H1 (cell line): ENCODE measurements at regions not wholly inside any gene's neighbourhood (a gene's known extent, or its start where the extent isn't known, plus 50 kb on each side); places are given as distances from the start of the nearest gene placed in this dataset.

Experiments used
- CTCF ChIA-PET: fragments of 300-600 bp; sonication (Branson Sonifier 250); formaldehyde crosslinking; loops from one replicate; lab custom pipeline; 2021; ENCODE audit not compliant: partially characterized antibody; lab: Charles Lee
- POLR2A ChIA-PET: fragments of 300-600 bp; sonication (Branson Sonifier 250); formaldehyde crosslinking; loops from one replicate; lab custom pipeline; 2021; ENCODE audit warnings: inconsistent platforms; ENCODE audit not compliant: partially characterized antibody; lab: Charles Lee
- DNase-seq, 2 experiments: peaks; one replicate each; pipeline versions ENCODE4 v3.0.0 to v3.0.0-alpha.2; 2010 to 2022; ENCODE audit warnings: low spot score in 2 of 2, low read depth in 1 of 2, mixed read lengths in 1 of 2
- FAIRE-seq: peaks from 2 replicates; lab custom pipeline; 2011; peaks lifted over from hg19 to GRCh38; lab: Jason Lieb, UNC
- H2AFZ ChIP-seq: 2 replicates; pipeline ENCODE4 v1.8.1; 2012; ENCODE audit warnings: low read length, inconsistent platforms
- H2AK5ac ChIP-seq: 2 replicates; pipeline ENCODE4 v1.6.1; 2013; ENCODE audit warnings: low read depth, low read length
- H2BK120ac ChIP-seq: replicated peaks from 2 replicates; pipeline ENCODE3; 2013; ENCODE audit warnings: low read depth, low read length, inconsistent platforms
- H2BK12ac ChIP-seq: 2 replicates; pipeline ENCODE4 v1.6.1; 2013; ENCODE audit warnings: low read depth, low read length
- H2BK15ac ChIP-seq: 2 replicates; pipeline ENCODE4 v1.6.1; 2013; ENCODE audit warnings: low read length
- H2BK20ac ChIP-seq: 2 replicates; pipeline ENCODE4 v1.6.1; 2013; ENCODE audit warnings: low read length
- H2BK5ac ChIP-seq: 2 replicates; pipeline ENCODE4 v1.6.1; 2013; ENCODE audit warnings: low read depth, low read length
- H3K14ac ChIP-seq: 2 replicates; pipeline ENCODE4 v1.6.1; 2013; ENCODE audit warnings: inconsistent platforms; ENCODE audit not compliant: insufficient read length
- H3K18ac ChIP-seq: 2 replicates; pipeline ENCODE4 v1.6.1; 2013; ENCODE audit warnings: low read length; ENCODE audit errors: extremely low read depth
- H3K23ac ChIP-seq: 2 replicates; pipeline ENCODE4 v1.6.1; 2013; ENCODE audit warnings: inconsistent platforms; ENCODE audit not compliant: insufficient read length
- H3K23me2 ChIP-seq: 2 replicates; pipeline ENCODE4 v1.6.1; 2013; ENCODE audit warnings: low read depth, low read length
- H3K27ac ChIP-seq: 2 replicates; pipeline ENCODE4 v1.6.1; 2011; ENCODE audit warnings: low read depth, low read length, inconsistent platforms
- H3K27me3 ChIP-seq, 4 experiments: replicated peaks in 1 of 4; 1 replicate in 1 of 4; 2 replicates in 3 of 4; pipeline versions ENCODE4 v1.6.1 to v1.8.1; 2011 to 2013; ENCODE audit warnings: low read length in 3 of 4, mild to moderate bottlenecking in 3 of 4, inconsistent platforms in 2 of 4, mixed read lengths in 2 of 4, moderate library complexity in 1 of 4; ENCODE audit not compliant: control insufficient read depth in 3 of 4, insufficient read depth in 3 of 4; ENCODE audit errors: extremely low read depth in 1 of 4
- H3K36me3 ChIP-seq, 4 experiments: 2 replicates each; pipeline versions ENCODE4 v1.6.1 to v1.8.1; 2011 to 2013; ENCODE audit warnings: mild to moderate bottlenecking in 4 of 4, low read length in 3 of 4, moderate library complexity in 2 of 4, control low read depth in 1 of 4, inconsistent platforms in 1 of 4; ENCODE audit not compliant: insufficient read depth in 4 of 4, control insufficient read depth in 2 of 4
- H3K4ac ChIP-seq: replicated peaks from 2 replicates; pipeline ENCODE3; 2013; ENCODE audit warnings: low read length, low read depth, mixed read lengths, inconsistent platforms; ENCODE audit not compliant: insufficient read length
- H3K4me1 ChIP-seq, 4 experiments: replicated peaks in 1 of 4; 1 replicate in 1 of 4; 2 replicates in 3 of 4; pipeline versions ENCODE4 v1.6.1 to v1.8.1; 2011 to 2013; ENCODE audit warnings: low read length in 3 of 4, inconsistent platforms in 2 of 4, mixed read lengths in 1 of 4; ENCODE audit not compliant: insufficient read depth in 4 of 4, control insufficient read depth in 3 of 4
- H3K4me2 ChIP-seq, 2 experiments: 2 replicates each; pipeline versions ENCODE4 v1.6.1 to v1.8.1; 2011 to 2013; ENCODE audit warnings: low read depth in 2 of 2, low read length in 2 of 2, control low read depth in 1 of 2, inconsistent platforms in 1 of 2, mild to moderate bottlenecking in 1 of 2; ENCODE audit not compliant: insufficient read depth in 1 of 2
- H3K4me3 ChIP-seq, 4 experiments: fragments of 200-600, 300-600 bp in 1 of 4; sonication (generic), shearing (Covaris generic), sonication (Bioruptor Twin) in 1 of 4; 2 replicates each; pipeline versions ENCODE4 v1.5.1 to v1.8.1; 2011 to 2016; ENCODE audit warnings: low read length in 4 of 4, low read depth in 3 of 4, control low read depth in 2 of 4, inconsistent platforms in 2 of 4, mild to moderate bottlenecking in 2 of 4, mixed read lengths in 1 of 4, moderate library complexity in 1 of 4; ENCODE audit not compliant: insufficient read depth in 2 of 4; ENCODE audit errors: extremely low read depth in 1 of 4
- H3K56ac ChIP-seq: replicated peaks from 2 replicates; pipeline ENCODE3; 2013; ENCODE audit warnings: low read depth, mild to moderate bottlenecking, mixed read lengths, low read length, inconsistent platforms; ENCODE audit not compliant: insufficient read length
- H3K79me1 ChIP-seq: 2 replicates; pipeline ENCODE4 v1.6.1; 2013; ENCODE audit warnings: low read depth, low read length, control low read depth
- H3K79me2 ChIP-seq, 2 experiments: 2 replicates each; pipeline versions ENCODE4 v1.6.1 to v1.8.1; 2012 to 2013; ENCODE audit warnings: low read length in 2 of 2, mild to moderate bottlenecking in 2 of 2, inconsistent platforms in 1 of 2; ENCODE audit not compliant: insufficient read depth in 2 of 2, control insufficient read depth in 1 of 2
- H3K9ac ChIP-seq, 4 experiments: replicated peaks in 1 of 4; 1 replicate in 1 of 4; 2 replicates in 3 of 4; pipeline versions ENCODE4 v1.6.1 to v1.8.1; 2011 to 2013; ENCODE audit warnings: low read depth in 3 of 4, low read length in 3 of 4, control low read depth in 2 of 4, mild to moderate bottlenecking in 2 of 4, moderate library complexity in 2 of 4, inconsistent platforms in 1 of 4; ENCODE audit errors: extremely low read depth in 1 of 4
- H3K9me3 ChIP-seq, 2 experiments: 2 replicates each; pipeline versions ENCODE4 v1.6.1 to v1.8.1; 2012 to 2013; ENCODE audit warnings: mild to moderate bottlenecking in 2 of 2, moderate library complexity in 2 of 2, control low read depth in 1 of 2, inconsistent platforms in 1 of 2, low read depth in 1 of 2, low read length in 1 of 2, mixed read lengths in 1 of 2; ENCODE audit not compliant: insufficient read depth in 2 of 2
- H4K20me1 ChIP-seq, 2 experiments: replicated peaks in 1 of 2; 2 replicates each; pipeline versions ENCODE3 to v1.8.1; 2011 to 2013; ENCODE audit warnings: inconsistent platforms in 2 of 2, low read length in 2 of 2, mild to moderate bottlenecking in 1 of 2; ENCODE audit not compliant: insufficient read depth in 2 of 2, control insufficient read depth in 1 of 2
- H4K5ac ChIP-seq: 2 replicates; pipeline ENCODE4 v1.6.1; 2013; ENCODE audit warnings: low read length, low read depth, mixed read lengths, inconsistent platforms; ENCODE audit not compliant: insufficient read length
- H4K8ac ChIP-seq: 2 replicates; pipeline ENCODE4 v1.8.0; 2013; ENCODE audit warnings: mild to moderate bottlenecking, moderate library complexity, low read length, inconsistent platforms; ENCODE audit not compliant: insufficient read depth; ENCODE audit errors: extremely low read depth
- H4K91ac ChIP-seq: replicated peaks from 2 replicates; pipeline ENCODE3; 2013; ENCODE audit warnings: low read length, mixed read lengths, inconsistent platforms; ENCODE audit not compliant: insufficient read length
- GABPA ChIP-seq: IDR thresholded peaks from 2 replicates; pipeline ENCODE4 v1.6.1; 2011; ENCODE audit warnings: mild to moderate bottlenecking, low read length, moderate library complexity, borderline replicate concordance; ENCODE audit not compliant: insufficient read depth
- HDAC6 ChIP-seq: IDR thresholded peaks from one replicate; pipeline ENCODE4 v1.7.1; 2012; ENCODE audit warnings: low read depth, mild to moderate bottlenecking, inconsistent platforms, low read length, moderate library complexity
- MAFK ChIP-seq: IDR thresholded peaks from 2 replicates; pipeline ENCODE4 v1.6.1; 2012; ENCODE audit warnings: low read depth, mild to moderate bottlenecking, improper control_type of control experiment, low read length
- SP2 ChIP-seq: IDR thresholded peaks from 2 replicates; pipeline ENCODE4 v1.6.1; 2012; ENCODE audit warnings: mild to moderate bottlenecking, low read length, inconsistent platforms
- WGBS, 2 experiments: shearing (Covaris generic) in 1 of 2; methylation state at CpG; one replicate each; pipeline versions ENCODE4 v1.1.6 to v1.1.7; 2013 to 2015; ENCODE audit warnings: low lambda C conversion rate in 2 of 2, mixed read lengths in 2 of 2, inconsistent platforms in 1 of 2, low coverage in 1 of 2, missing lambda C conversion rate in 1 of 2; ENCODE audit not compliant: insufficient replicate concordance in 2 of 2, insufficient coverage in 1 of 2, insufficient read length in 1 of 2; ENCODE audit errors: extremely low coverage in 1 of 2, missing lambda C conversion rate in 1 of 2; 5-methylcytosine and 5-hydroxymethylcytosine counted together

- no peaks in the 10 kb centered on the region for H3K36me3 ChIP-seq
- CTCF ChIA-PET, result no interaction called here
- H3K79me1 ChIP-seq, result no peaks in the 10 kb centered on the region
- H2BK12ac ChIP-seq, result no peak overlapping the region
- DNase-seq (no peak), FAIRE-seq (no peak)
- WGBS, 2 experiments, result 90% methylated on average over 7 of the region's 9 CpGs; no CpG with 5 or more reads in 1 of the 2 experiments
- H4K20me1 ChIP-seq, result no peaks in the 10 kb centered on the region
- no peak overlapping the region for H3K27ac ChIP-seq
- H3K4me1 ChIP-seq, result no peaks in the 10 kb centered on the region
- no peak overlapping the region for H2BK15ac ChIP-seq
- no peak overlapping the region for H4K5ac ChIP-seq
- TF ChIP-seq SP2 (no peak), HDAC6 (no peak), GABPA (no peak), MAFK (no peak)
- H4K91ac ChIP-seq, result no peak overlapping the region
- no peak overlapping the region for H2AK5ac ChIP-seq
- no peak overlapping the region for H2BK20ac ChIP-seq
- H3K23me2 ChIP-seq, result no peaks in the 10 kb centered on the region; the same call in 1 of the 2 replicates
- H3K9me3 ChIP-seq, result peaks cover 81 to 88% of the 10 kb centered on the region in 2 experiments
- H2BK120ac ChIP-seq, result no peak overlapping the region
- no peak overlapping the region for H3K4me2 ChIP-seq
- POLR2A ChIA-PET, result no interaction called here
- H3K4ac ChIP-seq, result no peak overlapping the region
- no peak overlapping the region for H3K23ac ChIP-seq
- H4K8ac ChIP-seq, result no peak overlapping the region; the same call in 1 of the 2 replicates
- no peaks in the 10 kb centered on the region for H3K27me3 ChIP-seq
- H2AFZ ChIP-seq, result no peak overlapping the region
- H2BK5ac ChIP-seq, result no peak overlapping the region
- H3K56ac ChIP-seq, result no peak overlapping the region
- H3K18ac ChIP-seq, result no peak overlapping the region
- no peak overlapping the region for H3K14ac ChIP-seq
- H3K79me2 ChIP-seq, result no peaks in the 10 kb centered on the region
- H3K4me3 ChIP-seq, result no peak overlapping the region
- no peak overlapping the region for H3K9ac ChIP-seq
These were observed 660.8 kb downstream of the TBC1D22A start for GRCh38 chr22:47423266-47423665.
